Smooth muscle cell (in vitro differentiated cells): ENCODE measurements at regions not wholly inside any gene's neighbourhood (a gene's known extent, or its start where the extent isn't known, plus 50 kb on each side); places are given as distances from the start of the nearest gene placed in this dataset.
A peak's percentile ranks its signal among the peaks of the same experiment; 100 is the strongest.

Source experiments
- DNase-seq: peaks from one replicate; lab custom pipeline; 2025; ENCODE audit not compliant: unreplicated experiment; lab: John Stamatoyannopoulos, UW
- H2AFZ ChIP-seq: fragments of 200-600 bp; sonication (generic); 2 replicates; pipeline ENCODE4 v1.6.0; 2016; ENCODE audit warnings: antibody characterized with exemption, low read depth, mild to moderate bottlenecking
- H3F3A ChIP-seq: fragments of 200-600 bp; sonication (generic); 2 replicates; pipeline ENCODE4 v1.6.0; 2017; ENCODE audit warnings: antibody characterized with exemption, low read depth
- H3K27ac ChIP-seq: fragments of 200-600 bp; sonication (generic); 2 replicates; pipeline ENCODE4 v1.5.1; 2016; ENCODE audit warnings: low read depth, mild to moderate bottlenecking
- H3K27me3 ChIP-seq: fragments of 200-600 bp; sonication (generic); 2 replicates; pipeline ENCODE4 v1.6.1; 2016; ENCODE audit warnings: low read depth, mild to moderate bottlenecking
- H3K36me3 ChIP-seq: fragments of 200-600 bp; sonication (generic); 2 replicates; pipeline ENCODE4 v1.5.1; 2016; ENCODE audit warnings: low read depth
- H3K4me1 ChIP-seq: fragments of 200-600 bp; sonication (generic); 2 replicates; pipeline ENCODE4 v1.5.1; 2016; ENCODE audit warnings: low read depth
- H3K4me2 ChIP-seq: fragments of 200-600 bp; sonication (generic); 2 replicates; pipeline ENCODE4 v1.6.0; 2016; ENCODE audit warnings: mild to moderate bottlenecking
- H3K4me3 ChIP-seq: fragments of 200-600 bp; sonication (generic); 2 replicates; pipeline ENCODE4 v1.5.1; 2016; ENCODE audit warnings: mild to moderate bottlenecking
- H3K79me2 ChIP-seq: fragments of 200-600 bp; sonication (generic); 2 replicates; pipeline ENCODE4 v1.6.0; 2016; ENCODE audit warnings: low read depth, mild to moderate bottlenecking
- H3K9ac ChIP-seq: fragments of 200-600 bp; sonication (generic); 2 replicates; pipeline ENCODE4 v1.6.0; 2016; ENCODE audit warnings: low read depth
- H3K9me3 ChIP-seq: fragments of 200-600 bp; sonication (generic); replicated peaks from 2 replicates; pipeline ENCODE4 v1.5.1; 2016; ENCODE audit warnings: low read depth
- H4K20me1 ChIP-seq: fragments of 200-600 bp; sonication (generic); 2 replicates; pipeline ENCODE4 v1.6.0; 2016; ENCODE audit warnings: low read depth
- whole genome bisulfite sequencing: methylation state at CpG from one replicate; pipeline ENCODE4 v1.1.7; 2016; ENCODE audit warnings: low lambda C conversion rate; 5-methylcytosine and 5-hydroxymethylcytosine counted together
- TF ChIP-seq, protein P1 (sequence below): fragments of 200-600 bp; sonication (generic); IDR thresholded peaks from 2 replicates; pipeline ENCODE4 v1.5.1; 2017; ENCODE audit warnings: borderline replicate concordance, mild to moderate bottlenecking, antibody characterized with exemption; ENCODE audit not compliant: insufficient read depth, poor library complexity, severe bottlenecking

DNA sequence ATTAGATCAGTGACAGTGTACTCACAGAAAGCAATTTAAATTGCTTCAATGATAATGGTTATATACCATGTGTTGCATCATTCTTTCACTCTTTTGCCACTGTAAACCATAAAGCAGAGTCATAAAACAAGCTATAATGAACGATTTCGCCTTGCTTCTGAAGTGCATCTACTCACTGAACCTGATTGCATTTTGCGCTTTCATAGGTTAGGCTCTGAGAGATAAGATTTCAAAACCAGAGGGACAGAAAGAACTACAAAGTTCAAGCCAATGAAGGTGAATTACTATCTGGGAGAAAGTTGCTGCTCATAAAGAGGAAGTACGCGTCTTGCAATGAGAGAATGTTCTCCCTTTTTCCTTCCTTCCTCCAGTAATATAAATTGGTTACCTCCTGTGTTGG lies 412.7 kb downstream of the CETN3 start:
- Histone ChIP-seq H3K79me2 (no peaks in the 10 kb centered on the region), H3K9ac (no peak overlapping the region), H3K4me2 (no peak overlapping the region), H3K27me3 (no peaks in the 10 kb centered on the region), H3K27ac (no peak overlapping the region), H4K20me1 (no peaks in the 10 kb centered on the region), H3K4me3 (no peak overlapping the region), H3K9me3 (no peaks in the 10 kb centered on the region), H3K4me1 (no peaks in the 10 kb centered on the region), H2AFZ (peak overlapping the region; percentile 2), H3K36me3 (no peaks in the 10 kb centered on the region), H3F3A (no peaks in the 10 kb centered on the region)
- WGBS: 89% methylated on average over 5 of the region's 5 CpGs
- DNase-seq: no peak
- TF ChIP-seq, protein P1, sequence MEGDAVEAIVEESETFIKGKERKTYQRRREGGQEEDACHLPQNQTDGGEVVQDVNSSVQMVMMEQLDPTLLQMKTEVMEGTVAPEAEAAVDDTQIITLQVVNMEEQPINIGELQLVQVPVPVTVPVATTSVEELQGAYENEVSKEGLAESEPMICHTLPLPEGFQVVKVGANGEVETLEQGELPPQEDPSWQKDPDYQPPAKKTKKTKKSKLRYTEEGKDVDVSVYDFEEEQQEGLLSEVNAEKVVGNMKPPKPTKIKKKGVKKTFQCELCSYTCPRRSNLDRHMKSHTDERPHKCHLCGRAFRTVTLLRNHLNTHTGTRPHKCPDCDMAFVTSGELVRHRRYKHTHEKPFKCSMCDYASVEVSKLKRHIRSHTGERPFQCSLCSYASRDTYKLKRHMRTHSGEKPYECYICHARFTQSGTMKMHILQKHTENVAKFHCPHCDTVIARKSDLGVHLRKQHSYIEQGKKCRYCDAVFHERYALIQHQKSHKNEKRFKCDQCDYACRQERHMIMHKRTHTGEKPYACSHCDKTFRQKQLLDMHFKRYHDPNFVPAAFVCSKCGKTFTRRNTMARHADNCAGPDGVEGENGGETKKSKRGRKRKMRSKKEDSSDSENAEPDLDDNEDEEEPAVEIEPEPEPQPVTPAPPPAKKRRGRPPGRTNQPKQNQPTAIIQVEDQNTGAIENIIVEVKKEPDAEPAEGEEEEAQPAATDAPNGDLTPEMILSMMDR: no peak

DNA sequence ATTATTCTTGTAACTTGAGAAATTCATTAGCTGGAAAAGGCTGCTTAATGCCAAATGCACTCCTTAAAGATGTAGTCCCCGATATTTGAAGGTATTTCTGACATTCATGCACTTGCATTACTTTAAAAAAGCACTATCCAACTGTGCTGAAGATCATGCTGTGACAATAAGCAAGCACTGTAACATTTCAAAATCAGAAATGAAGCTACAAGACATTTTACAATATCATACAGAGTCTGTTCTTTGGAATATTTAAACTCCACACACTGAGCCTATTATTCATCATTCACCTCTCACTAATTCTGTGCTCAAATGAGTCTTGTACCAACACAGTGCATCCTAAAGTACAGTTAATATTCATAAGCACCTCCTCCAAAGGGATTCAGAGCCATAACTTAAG lies 413.2 kb downstream of the CETN3 start:
- no peaks in the 10 kb centered on the region for H3F3A ChIP-seq
- no peak overlapping the region for H3K9ac ChIP-seq
- no peaks in the 10 kb centered on the region for H3K79me2 ChIP-seq
- H3K4me3 ChIP-seq: no peak overlapping the region
- no peaks in the 10 kb centered on the region for H3K27me3 ChIP-seq
- WGBS: 93% methylated on average over 1 of the region's 1 CpG
- no peaks in the 10 kb centered on the region for H3K4me1 ChIP-seq
- H3K9me3 ChIP-seq: no peaks in the 10 kb centered on the region
- no peak overlapping the region for H3K4me2 ChIP-seq
- H3K27ac ChIP-seq: no peak overlapping the region
- TF ChIP-seq, protein P1: no peak
- peak overlapping the region; percentile 2 for H2AFZ ChIP-seq
- no peaks in the 10 kb centered on the region for H4K20me1 ChIP-seq
- H3K36me3 ChIP-seq: no peaks in the 10 kb centered on the region
- DNase-seq: no peak

DNA sequence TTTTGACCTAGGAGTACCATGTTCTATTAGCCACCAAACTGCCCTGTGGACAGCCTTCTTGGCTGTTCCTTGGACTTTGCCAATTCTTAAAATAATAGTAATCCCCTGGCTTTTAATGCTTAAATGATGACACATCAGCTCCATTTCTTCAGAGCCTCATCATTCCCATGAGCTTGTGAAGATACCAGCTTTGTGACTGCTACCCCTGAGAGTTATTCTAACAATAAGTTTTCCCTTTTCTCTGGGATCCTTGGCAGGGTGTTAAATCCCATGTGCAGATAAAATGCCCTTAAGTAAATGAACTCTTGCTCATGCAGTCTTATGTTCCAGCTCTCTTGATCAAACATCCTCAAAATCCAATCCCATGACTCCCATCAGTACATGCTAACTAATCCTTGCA lies 415.3 kb downstream of the CETN3 start:
- H3K9me3 ChIP-seq: no peaks in the 10 kb centered on the region
- no peak overlapping the region for H3K4me2 ChIP-seq
- TF ChIP-seq, protein P1: no peak
- H3K79me2 ChIP-seq: no peaks in the 10 kb centered on the region
- H3K27me3 ChIP-seq: no peaks in the 10 kb centered on the region
- no peaks in the 10 kb centered on the region for H3K4me1 ChIP-seq
- no peak overlapping the region for H2AFZ ChIP-seq
- H3K4me3 ChIP-seq: no peak overlapping the region
- no peaks in the 10 kb centered on the region for H3K36me3 ChIP-seq
- no peak overlapping the region for H3K27ac ChIP-seq
- DNase-seq: no peak
- no peak overlapping the region for H3K9ac ChIP-seq
- H4K20me1 ChIP-seq: no peaks in the 10 kb centered on the region
- no peaks in the 10 kb centered on the region for H3F3A ChIP-seq

DNA sequence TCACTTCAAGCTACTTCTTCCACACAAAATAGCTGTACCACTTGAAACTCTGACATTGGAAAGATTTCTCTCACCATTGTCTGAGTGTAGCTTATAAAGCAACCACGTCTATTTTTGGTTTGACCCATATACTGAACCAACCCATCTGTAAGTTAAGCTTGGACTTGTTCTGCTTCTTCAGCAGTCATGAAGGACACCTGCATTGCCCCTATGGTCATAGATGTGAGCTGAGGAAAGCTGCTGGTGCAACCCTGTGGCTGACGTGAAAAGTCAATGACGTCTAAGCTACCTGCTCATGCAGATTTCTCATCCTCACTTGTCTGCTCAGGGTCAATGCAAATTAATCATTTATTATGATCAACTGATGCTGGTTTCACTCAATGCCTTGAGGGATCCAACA lies 417.4 kb downstream of the CETN3 start:
- DNase-seq: no peak
- no peaks in the 10 kb centered on the region for H4K20me1 ChIP-seq
- no peak overlapping the region for H3K4me3 ChIP-seq
- H3K79me2 ChIP-seq: no peaks in the 10 kb centered on the region
- no peaks in the 10 kb centered on the region for H3K9me3 ChIP-seq
- no peak overlapping the region for H3K9ac ChIP-seq
- no peak overlapping the region for H2AFZ ChIP-seq
- no peak overlapping the region for H3K27ac ChIP-seq
- H3K27me3 ChIP-seq: no peaks in the 10 kb centered on the region
- WGBS: 94% methylated on average over 3 of the region's 3 CpGs
- no peak overlapping the region for H3K4me2 ChIP-seq
- H3K4me1 ChIP-seq: peaks cover 10% of the 10 kb centered on the region
- TF ChIP-seq, protein P1: no peak
- no peaks in the 10 kb centered on the region for H3F3A ChIP-seq
- H3K36me3 ChIP-seq: no peaks in the 10 kb centered on the region
